EH (cell line): ENCODE measurements at regions not wholly inside any gene's neighbourhood (a gene's known extent, or its start where the extent isn't known, plus 50 kb on each side); places are given as distances from the start of the nearest gene placed in this dataset.
"Not testable (repeated sequence)": the region's sequence is repeated elsewhere in the genome, so short reads cannot be mapped to it uniquely, and the experiment has no call there.

Experiments used
- DNase-seq: peaks from one replicate; pipeline ENCODE4 v3.0.0-alpha.2; 2015; ENCODE audit warnings: low read depth

- not testable (repeated sequence) for DNase-seq
Observed at GRCh38 chr15:101876031-101876430, 64.0 kb downstream of the OR4F15 start.

GRCh38 chr15:101877649-101878048 lies 65.6 kb downstream of the OR4F15 start:
- peak; percentile 9 for DNase-seq

GRCh38 chr15:101912349-101913287 lies 100.6 kb downstream of the OR4F15 start:
- DNase-seq, result not testable (repeated sequence)

GRCh38 chr15:101924554-101924953 lies 112.6 kb downstream of the OR4F15 start:
- not testable (repeated sequence) for DNase-seq

- not testable (repeated sequence) for DNase-seq
Observed at GRCh38 chr15:101934506-101934905, 122.5 kb downstream of the OR4F15 start.

- not testable (repeated sequence) for DNase-seq
Observed at GRCh38 chr15:101937362-101937761, 125.4 kb downstream of the OR4F15 start.

- DNase-seq, result not testable (repeated sequence)
Observed at GRCh38 chr15:101938555-101938954, 126.6 kb downstream of the OR4F15 start.

- not testable (repeated sequence) for DNase-seq
Observed at GRCh38 chr15:101945896-101946295, 133.9 kb downstream of the OR4F15 start.

- not testable (repeated sequence) for DNase-seq
Observed at GRCh38 chr15:101948491-101949010, 136.5 kb downstream of the OR4F15 start.

- not testable (repeated sequence) for DNase-seq
Observed at GRCh38 chr15:101949380-101950065, 137.5 kb downstream of the OR4F15 start.

- DNase-seq, result not testable (repeated sequence)
Observed at GRCh38 chr15:101953993-101954392, 142.0 kb downstream of the OR4F15 start.

GRCh38 chr15:101955840-101956239 lies 143.8 kb downstream of the OR4F15 start:
- not testable (repeated sequence) for DNase-seq

- not testable (repeated sequence) for DNase-seq
Observed at GRCh38 chr15:101958656-101959055, 146.7 kb downstream of the OR4F15 start.

GRCh38 chr15:101961263-101961662 lies 149.3 kb downstream of the OR4F15 start:
- not testable (repeated sequence) for DNase-seq

- not testable (repeated sequence) for DNase-seq
Observed at GRCh38 chr15:101961765-101962164, 149.8 kb downstream of the OR4F15 start.

GRCh38 chr15:101963687-101964086 lies 151.7 kb downstream of the OR4F15 start:
- not testable (repeated sequence) for DNase-seq

GRCh38 chr15:101965353-101965752 lies 153.4 kb downstream of the OR4F15 start:
- DNase-seq, result not testable (repeated sequence)

GRCh38 chr15:101965860-101966259 lies 153.9 kb downstream of the OR4F15 start:
- not testable (repeated sequence) for DNase-seq

GRCh38 chr15:101967364-101967763 lies 155.4 kb downstream of the OR4F15 start:
- not testable (repeated sequence) for DNase-seq

- DNase-seq, result not testable (repeated sequence)
Observed at GRCh38 chr15:101970605-101971004, 158.6 kb downstream of the OR4F15 start.

GRCh38 chr15:101977281-101977680 lies 165.3 kb downstream of the OR4F15 start:
- not testable (repeated sequence) for DNase-seq

- DNase-seq, result not testable (repeated sequence)
Observed at GRCh38 chr15:101980206-101980910, 168.4 kb downstream of the OR4F15 start.
